ENCODE measurements at regions not wholly inside any gene's neighbourhood (a gene's known extent, or its start where the extent isn't known, plus 50 kb on each side); places are given as distances from the start of the nearest gene placed in this dataset.

DNA sequence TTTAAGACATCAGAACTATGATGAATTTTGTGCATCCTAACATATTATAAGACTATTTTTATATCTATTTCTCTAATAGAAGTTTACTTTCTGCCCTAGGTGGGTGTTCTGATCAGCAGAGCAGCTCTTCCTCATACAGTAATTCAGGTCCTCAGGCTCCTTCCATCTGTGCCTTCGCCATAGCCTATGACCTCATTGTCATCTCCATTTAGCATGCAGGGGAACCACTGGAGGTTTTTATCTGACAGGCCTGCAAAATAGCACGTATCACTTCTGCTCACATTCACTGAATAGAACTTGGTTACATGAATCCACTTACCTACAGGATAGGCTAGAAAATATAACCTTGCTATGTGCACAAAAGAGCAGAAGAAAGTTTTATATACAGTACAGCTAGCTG lies 159.4 kb upstream of the CCNH start:
- TF ChIP-seq, protein P1, sequence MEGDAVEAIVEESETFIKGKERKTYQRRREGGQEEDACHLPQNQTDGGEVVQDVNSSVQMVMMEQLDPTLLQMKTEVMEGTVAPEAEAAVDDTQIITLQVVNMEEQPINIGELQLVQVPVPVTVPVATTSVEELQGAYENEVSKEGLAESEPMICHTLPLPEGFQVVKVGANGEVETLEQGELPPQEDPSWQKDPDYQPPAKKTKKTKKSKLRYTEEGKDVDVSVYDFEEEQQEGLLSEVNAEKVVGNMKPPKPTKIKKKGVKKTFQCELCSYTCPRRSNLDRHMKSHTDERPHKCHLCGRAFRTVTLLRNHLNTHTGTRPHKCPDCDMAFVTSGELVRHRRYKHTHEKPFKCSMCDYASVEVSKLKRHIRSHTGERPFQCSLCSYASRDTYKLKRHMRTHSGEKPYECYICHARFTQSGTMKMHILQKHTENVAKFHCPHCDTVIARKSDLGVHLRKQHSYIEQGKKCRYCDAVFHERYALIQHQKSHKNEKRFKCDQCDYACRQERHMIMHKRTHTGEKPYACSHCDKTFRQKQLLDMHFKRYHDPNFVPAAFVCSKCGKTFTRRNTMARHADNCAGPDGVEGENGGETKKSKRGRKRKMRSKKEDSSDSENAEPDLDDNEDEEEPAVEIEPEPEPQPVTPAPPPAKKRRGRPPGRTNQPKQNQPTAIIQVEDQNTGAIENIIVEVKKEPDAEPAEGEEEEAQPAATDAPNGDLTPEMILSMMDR (IDR thresholded peaks at IDR 0.05; ENCODE audit: low read depth, low read length) = no peak
- no peak for TF ChIP-seq POLR2A (IDR thresholded peaks at IDR 0.05; ENCODE audit: extremely low read depth, insufficient read length)
